ENCODE measurements at regions not wholly inside any gene's neighbourhood (a gene's known extent, or its start where the extent isn't known, plus 50 kb on each side); places are given as distances from the start of the nearest gene placed in this dataset.
A peak's percentile ranks its signal among the peaks of the same experiment; 100 is the strongest.

DNA sequence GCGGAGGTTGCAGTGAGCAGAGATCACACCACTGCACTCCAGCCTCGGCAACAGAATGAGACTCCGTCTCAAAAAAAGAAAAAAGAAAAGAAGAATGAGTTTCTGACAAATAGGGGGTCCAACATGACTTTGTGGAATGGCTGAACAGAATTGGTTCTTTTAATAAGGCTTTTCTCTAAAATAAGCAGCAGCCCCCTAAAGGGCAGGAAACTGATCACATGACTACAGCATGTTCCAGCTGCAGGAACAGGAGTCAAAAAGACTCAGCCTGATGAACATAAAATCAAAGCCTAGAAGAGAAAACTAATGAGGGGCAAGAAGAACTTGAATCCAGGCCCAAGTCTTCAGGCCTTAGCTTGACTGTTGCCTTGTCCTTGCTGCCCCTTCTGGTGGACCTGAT, 89.7 kb upstream of the ARRDC4 start:
- DNase-seq: no peak

DNA sequence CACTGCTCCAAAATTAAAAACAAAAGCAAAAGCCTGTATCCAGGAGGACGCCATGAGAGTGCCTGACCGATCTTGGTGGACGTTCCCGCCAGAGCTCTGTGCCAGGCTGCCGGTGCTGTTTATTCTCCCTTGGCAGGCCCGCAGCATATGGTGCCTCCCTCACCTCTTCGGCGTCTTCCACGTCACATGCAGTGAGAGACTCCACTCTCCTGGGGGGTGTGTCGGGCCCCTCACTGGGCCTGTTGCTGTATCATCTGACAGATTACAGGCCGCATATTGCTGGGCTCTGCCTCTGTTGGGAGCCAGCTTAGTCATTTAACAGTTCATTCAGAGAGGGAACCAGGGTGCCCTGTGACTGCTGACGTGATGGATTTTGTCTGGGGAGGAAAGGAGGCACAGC, 86.4 kb upstream of the ARRDC4 start:
- no peak for DNase-seq

- DNase-seq: no peak
Observed at GRCh38 chr15:97875025-97875512, 85.4 kb upstream of the ARRDC4 start.

- no peak for DNase-seq
Observed at GRCh38 chr15:97875513-97876280, 84.8 kb upstream of the ARRDC4 start.

DNA sequence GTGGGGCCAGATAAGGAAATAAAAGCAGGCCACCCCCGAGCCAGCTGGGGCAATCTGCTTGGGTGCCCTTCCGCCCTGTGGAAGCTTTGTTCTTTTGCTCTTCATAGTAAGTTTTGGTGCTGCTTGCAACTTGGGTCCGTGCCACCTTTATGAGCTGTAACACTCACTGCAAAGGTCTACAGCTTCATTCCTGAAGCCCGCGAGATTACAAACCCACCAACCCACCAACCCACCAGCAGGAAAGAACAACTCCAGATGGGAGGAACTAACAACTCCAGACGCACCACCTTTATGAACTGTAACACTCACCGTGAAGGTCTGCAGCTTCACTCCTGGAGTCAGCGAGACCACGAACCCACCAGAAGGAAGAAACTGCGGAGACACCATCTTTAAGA, 84.2 kb upstream of the ARRDC4 start:
- no peak for DNase-seq

DNA sequence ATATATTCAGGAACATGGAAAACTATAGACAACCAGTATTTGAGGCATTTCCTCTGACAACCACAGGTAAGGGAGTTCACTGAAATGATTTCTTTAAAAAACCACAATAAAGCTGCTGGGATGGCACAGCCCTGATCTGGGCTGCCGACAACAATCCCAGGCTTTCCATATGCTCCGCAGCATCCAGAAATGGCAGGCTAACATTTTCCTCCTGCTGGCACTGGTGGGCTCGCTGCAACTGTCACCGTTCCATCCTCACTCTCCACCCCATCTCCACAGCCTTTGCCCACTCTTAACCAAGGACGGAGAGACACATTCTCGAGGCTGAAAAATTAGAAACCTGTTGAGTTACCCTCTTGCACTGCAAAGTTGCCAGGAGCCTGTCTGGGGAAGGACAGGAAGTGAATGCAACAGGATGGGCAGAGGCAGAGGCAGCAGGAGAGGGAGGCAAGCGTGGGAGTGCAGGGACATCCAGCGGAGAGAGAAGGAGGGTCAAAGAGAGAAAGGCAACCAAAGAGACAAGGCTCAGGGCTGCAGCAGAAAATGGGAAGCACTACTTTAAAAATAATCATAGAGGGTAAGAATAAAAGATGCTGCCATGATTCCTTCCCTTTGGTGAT, 79.0 kb upstream of the ARRDC4 start:
- no peak for DNase-seq

GRCh38 chr15:97884513-97885131, 75.9 kb upstream of the ARRDC4 start:
- DNase-seq: no peak

DNA sequence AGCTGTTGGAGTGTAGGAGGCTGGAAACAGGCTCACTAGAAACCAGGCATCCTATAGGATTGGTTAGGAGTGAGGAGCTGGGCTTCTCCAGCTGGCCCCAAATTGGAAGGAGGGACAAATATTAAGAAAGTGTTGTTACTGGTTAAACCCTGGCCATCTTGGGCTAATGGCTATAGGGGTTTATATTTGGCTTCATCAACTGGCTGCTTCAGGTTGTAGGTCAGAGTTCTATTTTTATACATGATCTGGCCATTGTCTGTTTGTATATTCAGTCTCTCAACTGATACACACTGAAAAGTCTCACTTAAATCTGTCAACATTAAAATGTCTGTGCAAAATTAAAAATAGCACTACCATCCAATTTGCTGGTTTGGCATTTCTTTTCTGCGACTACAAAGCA, 70.2 kb upstream of the ARRDC4 start:
- DNase-seq: no peak

DNA sequence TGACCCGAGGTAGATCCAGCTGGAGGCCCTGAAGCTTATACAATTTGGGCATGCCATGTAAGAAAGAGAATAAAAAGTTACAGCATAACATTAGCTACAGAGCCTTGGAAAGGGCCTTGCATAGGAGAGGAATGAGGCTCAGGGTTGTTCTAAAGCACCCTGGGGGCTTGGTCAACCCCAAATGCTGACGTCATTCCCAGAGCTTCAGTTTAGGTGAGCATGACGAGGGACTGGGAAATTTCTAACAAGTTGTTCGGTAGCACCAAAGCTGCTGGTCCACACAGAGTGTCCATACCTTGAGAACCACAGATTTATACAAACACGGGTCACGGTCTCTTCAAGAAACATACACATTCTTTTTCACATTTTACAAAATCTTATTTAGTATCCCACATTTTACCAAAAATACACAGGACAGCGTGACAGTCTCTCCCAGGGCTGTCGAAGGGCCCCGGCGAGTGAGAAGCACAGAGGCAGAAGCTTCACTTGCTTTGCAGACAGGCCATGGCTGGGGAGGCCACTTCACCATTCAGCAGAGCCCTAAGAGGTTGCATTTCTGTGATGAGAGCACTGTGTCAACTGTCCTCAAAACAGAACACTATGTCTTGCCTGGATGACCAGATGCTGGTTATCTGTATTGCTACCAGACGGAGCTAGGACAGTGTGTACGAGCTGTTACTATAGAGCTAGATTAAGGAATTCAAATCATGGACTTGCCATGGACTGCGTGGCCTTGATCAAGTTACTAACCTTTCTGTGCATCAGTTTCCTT, 68.2 kb upstream of the ARRDC4 start:
- DNase-seq: no peak

GRCh38 chr15:97893967-97894366, 66.5 kb upstream of the ARRDC4 start:
- no peak for DNase-seq

DNA sequence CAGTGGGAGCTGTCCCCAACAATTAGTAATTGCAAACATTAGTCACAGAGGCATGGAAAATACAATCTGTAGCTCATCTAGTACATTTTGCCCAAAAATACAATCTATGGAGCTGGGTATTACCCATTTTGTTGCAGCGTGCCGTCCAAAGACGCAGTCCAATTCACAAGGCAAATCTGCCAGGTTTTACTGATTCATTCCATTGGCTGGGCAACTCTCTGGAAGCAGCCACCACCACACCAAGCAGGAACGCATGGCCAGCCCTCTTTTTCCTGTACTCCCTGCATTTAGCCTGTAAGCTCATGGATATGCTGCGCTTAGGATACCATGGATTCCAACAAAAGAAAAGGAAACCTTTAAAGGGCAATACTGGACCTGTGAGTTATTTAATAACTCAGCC, 60.5 kb upstream of the ARRDC4 start:
- DNase-seq: no peak

DNA sequence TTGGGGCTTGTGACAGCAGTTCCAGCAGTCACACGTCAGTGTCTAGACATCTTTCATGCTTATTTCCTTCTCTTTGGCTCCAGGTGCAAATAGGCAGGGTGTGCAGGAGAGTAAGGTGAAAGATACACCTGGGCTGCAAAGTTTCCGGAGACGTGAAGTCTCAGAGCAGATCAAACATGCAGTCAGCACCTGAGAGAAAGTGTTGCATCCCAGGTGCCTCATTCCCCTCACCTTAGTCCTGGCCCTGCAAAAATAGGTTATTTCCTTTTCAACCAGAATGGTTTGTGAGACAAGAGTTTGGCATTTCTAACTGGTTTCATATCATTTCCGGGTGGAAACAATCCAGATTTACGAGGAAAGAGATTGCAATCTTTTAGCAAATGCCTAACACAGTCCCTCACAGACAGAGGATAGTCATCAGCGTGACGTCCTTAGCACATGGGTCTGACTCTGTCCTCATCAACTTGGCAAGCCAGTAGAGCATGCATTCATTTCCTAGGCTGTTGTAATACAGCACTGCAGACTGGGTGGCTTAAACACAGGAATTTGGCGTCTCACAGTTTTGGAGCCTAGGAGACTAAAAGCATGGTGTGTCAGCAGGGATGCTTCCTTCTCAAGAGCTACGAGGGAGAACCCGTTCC, 58.2 kb upstream of the ARRDC4 start:
- no peak for DNase-seq

DNA sequence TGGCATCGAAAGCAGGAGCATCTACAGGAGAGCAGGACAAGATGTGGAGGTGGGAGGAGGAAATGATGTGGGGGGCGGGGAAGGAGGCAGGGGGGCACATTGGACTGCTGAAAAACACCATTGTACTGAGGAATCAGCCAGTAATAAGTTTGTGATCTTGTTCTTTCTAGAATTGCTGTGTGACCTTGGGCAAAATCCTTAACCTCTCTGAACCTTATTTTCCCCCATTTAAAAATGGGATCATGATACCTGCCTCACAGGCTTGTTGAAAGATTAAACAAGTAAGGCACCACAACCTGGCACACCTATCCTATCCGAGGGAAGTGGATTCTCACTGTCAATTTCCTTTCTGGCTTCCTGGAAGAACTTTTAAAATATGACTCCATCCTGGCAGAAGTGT, 56.9 kb upstream of the ARRDC4 start:
- no peak for DNase-seq

DNA sequence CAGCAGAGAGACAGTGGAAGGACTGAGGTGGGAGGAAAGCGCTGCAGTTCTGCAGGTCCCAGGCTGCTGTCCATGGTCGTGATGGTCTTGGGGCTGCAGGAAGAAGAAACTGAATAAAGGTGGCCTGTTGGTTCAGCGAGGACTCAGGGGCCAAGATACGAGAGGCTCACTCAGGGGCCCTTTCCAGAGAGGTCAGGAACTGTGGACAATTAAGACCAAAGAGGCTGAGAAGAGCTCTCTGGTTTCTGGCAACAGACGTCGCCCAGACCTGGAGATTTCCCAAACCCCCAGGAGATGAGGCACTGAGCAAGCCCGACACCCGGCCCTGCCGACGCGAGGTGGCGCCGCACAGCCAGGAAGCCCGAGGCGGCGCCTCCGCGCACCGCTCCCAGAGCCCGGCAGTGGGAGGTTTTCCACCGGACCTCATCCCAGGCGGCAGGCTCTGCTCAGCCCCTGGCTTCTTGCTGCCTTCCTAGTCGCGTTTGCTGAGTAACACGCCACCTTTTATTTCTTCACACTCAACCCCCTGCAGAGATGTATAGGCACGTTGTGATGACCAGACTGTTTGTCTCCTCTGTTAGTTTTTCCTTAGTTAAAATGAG, 56.4 kb upstream of the ARRDC4 start:
- no peak for DNase-seq

- DNase-seq: peak; percentile 43 to 51
Observed at GRCh38 chr15:97909291-97909891, 51.1 kb upstream of the ARRDC4 start.

Measured in CD4-positive, alpha-beta T cell treated with Interleukin-4 for 1 hour (primary cell).